ENCODE measurements at regions not wholly inside any gene's neighbourhood (a gene's known extent, or its start where the extent isn't known, plus 50 kb on each side); places are given as distances from the start of the nearest gene placed in this dataset.
"Not testable (repeated sequence)": the region's sequence is repeated elsewhere in the genome, so short reads cannot be mapped to it uniquely, and the experiment has no call there.

GRCh38 chr16:60636117-60636516, 1400.1 kb downstream of the CDH8 start:
- Histone ChIP-seq H3K4me1 (ENCODE audit: insufficient read depth, low read length) (no peaks in the 10 kb centered on the region), H3K27ac (ENCODE audit: low read depth, low read length) (no peak overlapping the region), H3K4me3 (ENCODE audit: insufficient read depth, low read length) (no peak overlapping the region), H3K79me2 (ENCODE audit: insufficient read depth, low read length) (no peaks in the 10 kb centered on the region), H3K4me2 (ENCODE audit: insufficient read depth, low read length) (no peak overlapping the region), H3K27me3 (ENCODE audit: insufficient read depth, low read length) (no peaks in the 10 kb centered on the region), H2AFZ (ENCODE audit: low read length) (no peak overlapping the region), H4K20me1 (ENCODE audit: insufficient read depth, low read length) (no peaks in the 10 kb centered on the region), H3K36me3 (ENCODE audit: insufficient read depth, low read length) (no peaks in the 10 kb centered on the region), H3K9me3 (ENCODE audit: low read depth, low read length) (peaks cover 3% of the 10 kb centered on the region)
- no peak for DNase-seq (ENCODE audit: insufficient read length, low spot score, missing footprints)
- TF ChIP-seq CTCF (IDR thresholded peaks at IDR 0.05; ENCODE audit: extremely low read depth, low read depth, low read length), result no peak

GRCh38 chr16:60635548-60635947, 1400.7 kb downstream of the CDH8 start:
- H3K4me3 ChIP-seq (ENCODE audit: insufficient read depth, low read length), result no peak overlapping the region
- no peaks in the 10 kb centered on the region for H3K79me2 ChIP-seq (ENCODE audit: insufficient read depth, low read length)
- TF ChIP-seq CTCF (IDR thresholded peaks at IDR 0.05; ENCODE audit: extremely low read depth, low read depth, low read length), result no peak
- no peaks in the 10 kb centered on the region for H4K20me1 ChIP-seq (ENCODE audit: insufficient read depth, low read length)
- peaks cover 3% of the 10 kb centered on the region for H3K9me3 ChIP-seq (ENCODE audit: low read depth, low read length)
- no peak overlapping the region for H3K4me2 ChIP-seq (ENCODE audit: insufficient read depth, low read length)
- H2AFZ ChIP-seq (ENCODE audit: low read length), result no peak overlapping the region
- DNase-seq (ENCODE audit: insufficient read length, low spot score, missing footprints), result no peak
- H3K27me3 ChIP-seq (ENCODE audit: insufficient read depth, low read length), result no peaks in the 10 kb centered on the region
- H3K4me1 ChIP-seq (ENCODE audit: insufficient read depth, low read length), result no peaks in the 10 kb centered on the region
- no peak overlapping the region for H3K27ac ChIP-seq (ENCODE audit: low read depth, low read length)
- no peaks in the 10 kb centered on the region for H3K36me3 ChIP-seq (ENCODE audit: insufficient read depth, low read length)

GRCh38 chr16:60611844-60612243, 1424.4 kb downstream of the CDH8 start:
- H3K27ac ChIP-seq (ENCODE audit: low read depth, low read length), result no peak overlapping the region
- no peaks in the 10 kb centered on the region for H3K27me3 ChIP-seq (ENCODE audit: insufficient read depth, low read length)

GRCh38 chr16:60608971-60609370, 1427.3 kb downstream of the CDH8 start:
- no peak for TF ChIP-seq CTCF (IDR thresholded peaks at IDR 0.05; ENCODE audit: extremely low read depth, low read depth, low read length)
- Histone ChIP-seq H3K27ac (ENCODE audit: low read depth, low read length) (no peak overlapping the region), H4K20me1 (ENCODE audit: insufficient read depth, low read length) (no peaks in the 10 kb centered on the region), H3K27me3 (ENCODE audit: insufficient read depth, low read length) (no peaks in the 10 kb centered on the region), H3K4me3 (ENCODE audit: insufficient read depth, low read length) (no peak overlapping the region), H3K9me3 (ENCODE audit: low read depth, low read length) (no peaks in the 10 kb centered on the region), H2AFZ (ENCODE audit: low read length) (no peak overlapping the region), H3K4me2 (ENCODE audit: insufficient read depth, low read length) (no peak overlapping the region), H3K36me3 (ENCODE audit: insufficient read depth, low read length) (no peaks in the 10 kb centered on the region), H3K79me2 (ENCODE audit: insufficient read depth, low read length) (no peaks in the 10 kb centered on the region), H3K4me1 (ENCODE audit: insufficient read depth, low read length) (no peaks in the 10 kb centered on the region)
- DNase-seq (ENCODE audit: insufficient read length, low spot score, missing footprints), result no peak

More at GRCh38 chr16:60611844-60612243, 1424.4 kb downstream of the CDH8 start:
- H3K9me3 ChIP-seq (ENCODE audit: low read depth, low read length), result no peaks in the 10 kb centered on the region
- H3K36me3 ChIP-seq (ENCODE audit: insufficient read depth, low read length), result no peaks in the 10 kb centered on the region
- no peaks in the 10 kb centered on the region for H3K4me1 ChIP-seq (ENCODE audit: insufficient read depth, low read length)
- TF ChIP-seq CTCF (IDR thresholded peaks at IDR 0.05; ENCODE audit: extremely low read depth, low read depth, low read length), result no peak
- no peak overlapping the region for H2AFZ ChIP-seq (ENCODE audit: low read length)
- DNase-seq (ENCODE audit: insufficient read length, low spot score, missing footprints), result no peak
- H3K4me3 ChIP-seq (ENCODE audit: insufficient read depth, low read length), result no peak overlapping the region
- no peaks in the 10 kb centered on the region for H4K20me1 ChIP-seq (ENCODE audit: insufficient read depth, low read length)
- H3K4me2 ChIP-seq (ENCODE audit: insufficient read depth, low read length), result no peak overlapping the region
- H3K79me2 ChIP-seq (ENCODE audit: insufficient read depth, low read length), result no peaks in the 10 kb centered on the region

- not testable (repeated sequence) for H3K4me3 ChIP-seq (ENCODE audit: insufficient read depth, low read length); H2AFZ ChIP-seq (ENCODE audit: low read length); H3K27me3 ChIP-seq (ENCODE audit: insufficient read depth, low read length); H3K9me3 ChIP-seq (ENCODE audit: low read depth, low read length); H3K27ac ChIP-seq (ENCODE audit: low read depth, low read length); H3K36me3 ChIP-seq (ENCODE audit: insufficient read depth, low read length); H4K20me1 ChIP-seq (ENCODE audit: insufficient read depth, low read length); DNase-seq (ENCODE audit: insufficient read length, low spot score, missing footprints); H3K79me2 ChIP-seq (ENCODE audit: insufficient read depth, low read length); H3K4me2 ChIP-seq (ENCODE audit: insufficient read depth, low read length); H3K4me1 ChIP-seq (ENCODE audit: insufficient read depth, low read length)
Observed at GRCh38 chr16:60605652-60606051, 1430.6 kb downstream of the CDH8 start.
